Activated CD4-positive, CD25-positive, alpha-beta regulatory T cell treated with anti-CD3 and anti-CD28 coated beads, Interleukin-2, amount 50 U/mL, for 72 hours (primary cell): ENCODE measurements at regions not wholly inside any gene's neighbourhood (a gene's known extent, or its start where the extent isn't known, plus 50 kb on each side); places are given as distances from the start of the nearest gene placed in this dataset.
"Not testable (repeated sequence)": the region's sequence is repeated elsewhere in the genome, so short reads cannot be mapped to it uniquely, and the experiment has no call there.

Experiments
- DNase-seq: peaks from one replicate; pipeline ENCODE4 v3.0.0; 2021

DNA sequence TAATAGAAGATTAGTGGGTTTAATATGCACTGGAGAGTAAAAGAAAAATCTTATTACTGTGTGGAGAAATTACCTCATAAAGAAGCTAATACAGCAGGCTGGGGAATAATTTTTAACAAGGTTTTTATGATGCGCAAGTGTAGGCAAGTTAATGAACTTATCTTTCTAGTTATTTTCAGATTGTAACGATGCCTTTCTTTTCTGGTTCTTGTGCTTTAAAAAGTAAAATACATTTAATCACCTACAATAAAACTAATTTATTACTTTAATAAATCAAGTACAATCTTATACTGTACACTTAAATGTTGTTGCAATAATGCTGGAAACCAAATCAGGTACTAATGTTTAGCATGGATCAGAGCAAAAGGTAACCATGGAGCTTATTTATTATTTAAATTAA, 266.6 kb downstream of the ZIC1 start:
- DNase-seq, result no peak

DNA sequence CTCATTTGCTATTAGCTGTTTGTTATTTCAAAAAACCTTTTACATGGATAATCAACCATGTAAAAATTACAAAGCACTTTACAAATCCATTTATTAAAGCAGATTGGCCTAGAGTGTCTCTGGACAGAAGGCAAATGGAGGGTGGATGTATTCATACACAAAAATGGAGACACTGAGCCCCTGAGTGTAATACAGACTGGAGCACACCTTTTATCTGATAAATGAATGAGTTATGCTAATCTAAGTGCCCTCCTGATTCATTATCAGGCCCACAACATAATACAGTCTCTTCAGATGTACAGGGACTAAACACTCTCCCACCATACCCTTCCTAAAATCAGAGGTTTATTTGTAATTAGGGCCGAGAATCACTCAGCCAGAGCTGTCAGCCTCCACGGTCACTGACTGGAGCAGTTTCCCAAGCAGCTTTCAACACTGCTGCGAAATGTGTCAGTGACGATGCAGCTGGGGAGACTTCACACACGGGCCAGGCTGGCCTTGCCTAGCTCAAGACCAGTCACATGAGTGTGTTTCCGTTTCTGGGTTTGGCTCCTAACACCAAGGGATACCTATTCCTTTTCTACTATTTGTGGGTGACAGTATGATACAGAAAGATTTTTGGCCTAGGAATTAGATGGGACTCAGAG, 271.8 kb downstream of the ZIC1 start:
- DNase-seq, result no peak

DNA sequence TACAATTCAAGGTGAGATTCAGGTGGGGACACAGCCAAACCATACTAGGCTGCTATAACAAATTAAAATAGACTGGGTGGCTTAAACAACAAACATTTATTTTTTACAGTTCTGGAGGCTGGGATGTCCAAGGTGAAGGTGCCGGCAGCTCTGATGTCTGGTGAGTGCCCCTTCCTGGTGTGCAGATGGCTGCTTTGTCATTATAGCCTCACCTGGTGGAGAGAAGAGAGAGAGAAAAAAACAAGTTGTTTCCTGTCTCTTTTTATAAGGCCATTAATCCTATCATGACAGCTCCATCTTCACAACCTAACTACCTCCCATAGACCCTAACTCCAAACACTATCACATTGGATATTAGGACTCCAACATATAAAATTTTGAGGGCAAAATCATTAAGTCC, 279.7 kb downstream of the ZIC1 start:
- no peak for DNase-seq

DNA sequence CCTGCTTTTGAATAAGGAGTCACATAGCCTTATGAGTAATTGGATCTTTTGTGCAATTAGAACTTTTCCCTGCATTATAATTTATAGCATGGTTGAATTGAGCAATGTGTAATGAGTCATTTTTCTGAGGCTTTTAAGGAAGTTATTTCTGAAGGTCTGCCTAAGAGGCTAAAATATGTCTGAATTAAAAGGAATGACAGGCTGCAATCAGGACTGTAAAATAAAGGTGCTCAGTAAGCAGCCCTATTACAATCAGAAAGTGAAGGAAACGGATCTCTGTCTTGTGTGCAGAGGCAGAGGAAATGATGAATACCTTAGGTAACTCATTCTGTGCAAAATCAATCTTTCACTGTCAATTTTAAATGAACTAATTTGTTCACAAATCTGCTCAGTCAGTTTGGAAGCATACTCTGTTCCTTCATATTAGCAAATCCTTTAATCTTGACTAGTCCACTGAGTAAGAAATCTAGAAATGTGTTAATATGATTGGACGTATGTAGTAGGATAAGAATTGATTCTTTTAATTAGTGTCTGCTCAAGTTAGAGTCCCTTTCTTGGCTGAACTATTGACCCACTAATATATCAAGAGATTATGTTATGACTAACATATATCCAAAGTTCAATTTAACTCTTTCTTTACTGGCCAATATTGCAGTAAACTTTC, 290.1 kb downstream of the ZIC1 start:
- no peak for DNase-seq

DNA sequence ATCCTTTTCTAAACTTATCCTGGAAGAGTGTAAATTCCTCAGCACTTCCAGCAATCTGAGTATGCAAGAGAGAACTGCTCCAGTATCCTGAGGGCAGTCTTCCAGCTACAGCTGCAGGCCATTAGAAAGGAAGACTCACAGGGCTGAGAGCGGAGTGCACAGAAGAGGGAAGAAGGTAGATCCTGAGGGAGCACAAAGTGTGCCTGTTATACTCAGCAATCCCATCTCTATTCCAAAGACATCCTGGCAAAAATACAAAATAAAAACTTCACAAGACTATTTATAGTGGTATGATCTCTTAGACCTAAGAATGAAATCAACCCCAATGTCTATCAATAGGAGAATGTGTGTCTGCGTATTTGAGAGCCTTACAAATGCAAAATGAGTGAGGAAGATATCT, 292.0 kb downstream of the ZIC1 start:
- no peak for DNase-seq

DNA sequence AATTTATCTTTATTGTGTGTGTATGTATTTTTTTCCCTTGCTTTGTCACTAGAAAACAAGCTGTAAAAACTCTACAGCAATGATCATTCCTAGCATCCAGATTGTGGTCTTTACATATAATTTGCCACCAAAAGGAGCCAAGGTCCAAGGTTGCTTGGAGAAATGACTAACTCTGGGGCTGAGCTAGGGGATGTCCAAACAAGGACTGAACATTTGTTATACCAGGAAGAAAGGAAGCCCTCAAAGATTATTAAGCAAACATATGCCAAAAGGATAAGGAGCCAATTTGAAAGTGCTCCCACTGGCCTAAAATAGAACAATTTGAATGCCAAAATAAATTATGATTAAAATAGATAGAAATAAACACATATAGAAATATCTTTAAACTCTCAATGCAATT, 293.3 kb downstream of the ZIC1 start:
- DNase-seq, result no peak

DNA sequence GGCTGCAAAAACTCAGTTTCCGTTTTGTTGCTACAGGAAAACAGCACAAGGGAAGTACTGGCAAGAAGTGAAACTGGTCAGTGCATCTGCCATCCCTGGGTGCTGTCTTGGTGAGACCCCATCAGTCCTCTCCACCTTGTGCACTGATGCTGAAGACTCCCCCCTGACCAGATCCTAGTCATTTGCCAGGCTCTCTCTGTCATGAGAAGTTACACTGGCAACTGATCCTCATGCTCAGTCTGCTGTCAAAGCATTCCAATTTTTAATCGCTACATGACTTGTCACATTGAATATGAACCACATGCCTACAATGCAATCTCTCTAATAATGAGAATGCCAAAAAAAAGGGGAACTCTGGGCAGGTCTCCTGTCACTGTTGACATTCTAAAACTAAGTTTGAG, 296.5 kb downstream of the ZIC1 start:
- no peak for DNase-seq

DNA sequence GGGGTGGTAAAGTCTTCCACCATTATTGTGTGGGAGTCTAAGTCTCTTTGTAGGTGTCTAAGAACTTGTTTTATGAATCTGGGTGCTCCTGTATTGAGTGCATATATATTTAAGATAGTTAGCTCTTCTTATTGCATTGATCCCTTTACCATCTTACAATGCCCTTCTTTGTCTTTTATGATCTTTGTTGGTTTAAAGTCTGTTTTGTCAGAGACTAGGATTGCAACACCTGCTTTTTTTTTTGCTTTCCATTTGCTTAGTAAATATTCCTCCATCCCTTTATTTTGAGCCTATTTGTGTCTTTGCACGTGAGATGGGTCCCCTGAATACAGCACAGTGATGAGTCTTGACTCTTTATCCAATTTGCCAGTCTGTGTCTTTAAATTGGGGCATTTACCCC, 301.6 kb downstream of the ZIC1 start:
- DNase-seq, result not testable (repeated sequence)

DNA sequence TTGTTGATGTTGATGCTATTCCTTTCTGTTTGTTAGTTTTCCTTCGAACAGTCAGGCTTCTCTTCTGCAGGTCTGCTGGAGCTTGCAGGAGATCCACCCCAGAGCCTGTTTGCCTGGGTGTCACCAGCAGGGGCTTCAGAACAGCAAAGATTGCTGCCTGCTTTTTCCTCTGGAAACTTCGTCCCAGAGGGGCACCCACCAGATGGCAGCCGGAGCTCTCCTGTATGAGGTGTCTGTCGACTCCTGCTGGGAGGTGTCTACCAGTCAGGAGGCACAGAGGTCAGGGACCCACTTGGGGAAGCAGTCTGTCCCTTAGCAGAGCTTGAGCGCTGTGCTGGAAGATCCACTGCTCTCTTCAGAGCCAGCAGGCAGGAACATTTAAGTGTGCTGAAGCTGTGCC, 303.2 kb downstream of the ZIC1 start:
- no peak for DNase-seq

DNA sequence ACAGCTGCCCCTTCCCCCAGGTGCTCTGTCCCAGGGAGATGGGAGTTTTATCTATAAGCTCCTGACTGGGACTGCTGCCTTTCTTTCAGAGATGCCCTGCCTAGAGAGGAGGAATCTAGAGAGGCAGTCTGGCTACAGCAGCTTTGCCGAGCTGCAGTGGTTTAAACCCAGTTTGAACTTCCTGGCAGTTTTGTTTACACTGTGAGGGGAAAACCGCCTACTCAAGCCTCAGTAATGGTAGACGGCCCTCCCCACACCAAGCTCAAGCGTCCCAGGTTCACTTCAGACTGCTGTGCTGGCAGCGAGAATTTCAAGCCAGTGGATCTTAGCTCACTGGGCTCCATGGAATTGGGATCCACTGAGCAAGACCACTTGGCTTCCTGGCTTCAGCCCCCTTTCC, 303.6 kb downstream of the ZIC1 start:
- DNase-seq, result not testable (repeated sequence)

DNA sequence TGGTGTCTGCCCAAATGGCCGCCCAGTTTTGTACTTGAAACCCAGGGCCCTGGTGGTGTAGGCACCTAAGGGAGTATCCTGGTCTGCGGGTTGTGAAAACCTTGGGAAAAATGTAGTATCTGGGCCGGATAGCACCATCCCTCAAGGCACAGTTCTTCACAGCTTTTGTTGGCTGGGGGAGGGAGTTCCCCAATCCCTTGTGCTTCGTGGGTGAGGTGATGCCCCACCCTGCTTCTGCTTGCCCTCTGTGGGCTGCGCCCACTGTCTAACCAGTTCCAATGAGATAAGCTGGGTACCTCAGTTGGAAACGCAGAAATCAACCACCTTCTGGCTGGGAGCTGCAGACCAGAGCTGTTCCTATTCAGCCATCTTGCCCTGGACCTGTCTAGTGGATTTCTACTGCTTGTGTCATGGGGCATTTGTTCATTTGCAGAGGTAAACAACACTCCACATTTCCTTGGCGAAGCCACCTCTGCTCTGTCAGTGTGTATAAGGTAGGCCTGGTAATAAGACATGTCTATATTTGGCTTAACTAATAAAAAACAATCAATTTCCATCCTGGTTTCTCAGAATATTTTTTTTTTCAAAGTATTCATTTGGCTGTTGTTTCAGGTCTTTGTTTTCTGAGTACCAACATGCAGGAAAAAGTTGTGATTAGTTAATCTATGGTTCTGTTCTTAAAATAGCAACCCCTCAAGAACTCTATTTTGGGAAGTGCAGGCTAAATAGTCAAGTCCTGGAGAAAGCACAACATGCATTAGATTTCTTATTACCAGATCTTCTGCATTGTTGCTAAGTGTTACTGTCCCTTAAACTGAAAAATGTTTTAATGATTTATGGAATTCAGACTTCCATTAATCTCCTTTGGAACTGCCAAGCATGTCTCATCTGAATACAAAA, 304.3 kb downstream of the ZIC1 start:
- DNase-seq, result no peak

DNA sequence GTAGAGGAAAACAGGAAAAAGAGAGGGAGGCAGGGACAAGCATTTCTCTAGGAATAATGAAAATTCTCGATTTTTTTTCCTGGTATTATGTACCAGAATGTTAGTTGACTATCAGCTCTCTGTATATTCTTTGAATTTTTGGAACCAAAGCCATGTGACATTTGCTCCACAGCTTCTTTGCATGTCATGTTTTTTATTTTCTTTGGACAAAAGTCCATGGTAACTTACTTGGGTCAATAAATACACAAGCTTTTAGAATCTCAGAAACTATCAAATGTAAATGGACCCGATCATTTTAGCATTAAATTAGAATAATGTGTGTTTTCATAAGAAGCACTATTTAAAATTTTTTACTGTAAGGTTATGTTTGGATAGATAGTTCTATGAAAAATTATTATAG, 320.5 kb downstream of the ZIC1 start:
- no peak for DNase-seq

DNA sequence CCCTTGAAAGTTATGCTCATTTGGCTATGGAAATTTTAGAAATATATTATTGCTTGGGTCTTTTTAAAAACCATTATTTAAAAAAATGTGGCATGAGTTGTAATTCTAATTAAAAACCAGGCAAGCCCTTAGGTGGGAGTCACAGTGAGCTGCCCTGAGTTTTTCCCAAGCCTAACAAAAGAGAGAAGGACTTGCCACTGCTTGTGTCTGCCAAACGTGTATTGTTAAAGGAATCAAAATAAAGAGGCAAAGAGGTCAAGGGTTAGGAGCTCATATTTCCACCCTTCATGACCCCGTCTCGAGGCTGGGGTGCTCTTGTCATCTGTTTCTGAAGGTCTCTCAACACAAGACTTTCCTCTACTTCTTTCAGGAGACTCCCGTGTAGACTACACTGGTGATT, 321.1 kb downstream of the ZIC1 start:
- no peak for DNase-seq

DNA sequence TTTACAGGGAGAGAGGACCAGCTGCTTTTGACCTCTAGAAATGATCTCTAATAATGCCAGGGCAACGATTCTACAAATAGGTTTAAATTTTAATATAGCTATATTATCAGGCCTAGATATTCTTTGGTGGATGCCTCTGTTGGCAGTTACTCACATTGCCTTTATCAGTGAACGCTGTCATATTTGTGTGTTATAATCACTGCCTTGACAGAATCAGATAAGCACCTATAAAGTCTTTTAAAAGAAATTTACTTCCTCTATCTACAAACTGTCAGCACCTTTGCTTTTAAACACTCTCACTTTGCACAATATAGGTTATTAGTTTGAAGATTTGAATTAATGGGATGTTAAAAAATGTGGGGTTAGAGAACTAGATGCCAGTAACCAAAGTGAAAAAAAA, 324.1 kb downstream of the ZIC1 start:
- DNase-seq, result no peak

DNA sequence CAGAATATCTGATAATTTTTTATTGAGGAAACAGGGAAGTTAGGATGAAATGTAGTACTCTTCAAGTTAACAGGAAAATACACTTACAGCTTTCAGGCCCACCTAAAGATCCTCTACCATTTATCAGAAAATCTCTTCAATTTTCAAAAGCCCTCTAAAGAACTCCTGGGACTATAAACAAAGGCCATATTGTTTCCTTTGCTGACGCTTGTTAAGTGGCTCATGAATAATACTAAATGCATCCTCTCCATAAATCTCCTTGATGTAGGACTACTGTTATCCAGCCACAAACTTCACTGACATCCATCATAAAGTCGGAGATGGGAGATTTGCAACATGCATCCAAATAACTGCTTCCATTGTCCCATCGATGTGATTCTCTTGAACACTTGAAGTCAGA, 326.5 kb downstream of the ZIC1 start:
- DNase-seq, result no peak

DNA sequence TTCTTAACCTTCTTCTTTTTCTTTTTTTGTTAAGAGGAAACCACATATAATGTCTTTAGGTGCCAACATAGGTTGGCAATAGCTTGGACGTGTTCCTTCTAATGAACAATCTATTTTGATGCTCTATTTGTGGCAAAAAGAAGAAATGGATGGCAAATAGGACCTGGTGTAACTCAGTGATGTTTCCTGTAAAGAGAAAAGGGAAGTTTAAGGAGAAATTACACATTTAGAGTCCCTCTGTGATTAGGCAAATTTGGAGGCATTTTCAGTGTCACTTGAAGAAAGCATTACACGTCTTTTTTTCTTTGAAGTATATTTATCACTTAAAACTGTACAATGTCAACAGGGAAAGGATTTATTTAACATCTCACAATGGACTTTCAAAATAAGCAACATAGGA, 327.1 kb downstream of the ZIC1 start:
- DNase-seq, result no peak

DNA sequence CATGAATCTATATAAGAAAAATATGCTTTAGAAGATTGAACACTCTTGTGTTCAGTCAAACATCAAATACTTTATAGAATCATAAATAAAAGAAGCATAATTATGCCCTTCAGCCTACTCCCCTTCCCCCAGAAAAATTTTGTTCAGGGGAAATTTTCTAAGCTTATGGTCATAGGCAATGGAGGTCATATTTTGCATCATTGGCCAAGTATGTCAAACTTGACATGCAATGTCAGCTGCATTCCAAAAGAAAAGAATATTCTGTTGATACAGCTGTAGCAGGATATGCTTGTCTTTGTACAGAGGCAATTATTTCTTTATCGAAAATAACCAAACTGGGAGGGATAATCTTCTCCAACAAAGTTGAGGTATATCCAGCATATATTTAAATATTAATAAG, 328.2 kb downstream of the ZIC1 start:
- DNase-seq, result no peak

DNA sequence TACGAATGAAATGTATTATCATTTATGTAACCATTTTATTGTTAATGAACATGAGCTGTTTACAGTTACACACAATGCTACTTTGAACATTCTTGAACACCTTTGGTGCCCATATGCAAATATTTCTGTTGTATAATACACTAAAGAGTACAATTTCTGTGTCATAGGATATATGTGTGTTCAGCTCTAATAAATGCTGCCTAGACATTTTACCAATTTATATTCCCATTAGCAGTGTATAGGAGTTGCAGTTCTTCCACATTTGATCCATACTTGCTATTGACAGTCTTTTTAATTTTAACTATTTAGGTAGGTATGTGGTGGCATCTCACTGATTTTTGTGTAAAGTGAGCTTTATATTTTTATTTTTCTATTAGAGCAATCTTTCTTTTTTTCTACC, 331.8 kb downstream of the ZIC1 start:
- no peak for DNase-seq

DNA sequence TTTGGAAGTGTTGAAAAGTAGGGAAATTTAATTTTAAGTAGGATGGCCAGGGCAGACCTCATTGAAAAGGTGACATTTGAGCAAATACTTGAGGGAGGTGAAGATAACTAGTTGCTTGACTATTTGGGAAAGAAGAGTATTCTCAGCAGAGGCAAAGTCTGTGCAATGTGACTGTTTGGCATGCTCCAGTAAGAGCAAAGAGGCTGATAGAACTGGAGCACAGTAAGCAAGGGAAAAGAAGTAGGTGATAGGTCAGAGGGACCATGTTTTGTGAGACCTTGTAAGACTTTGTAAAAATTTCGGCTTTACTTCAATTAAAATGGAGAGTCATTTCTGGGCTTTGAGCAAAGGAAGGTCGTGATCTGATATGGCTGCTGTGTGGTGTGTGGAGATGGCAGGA, 335.8 kb downstream of the ZIC1 start:
- no peak for DNase-seq

DNA sequence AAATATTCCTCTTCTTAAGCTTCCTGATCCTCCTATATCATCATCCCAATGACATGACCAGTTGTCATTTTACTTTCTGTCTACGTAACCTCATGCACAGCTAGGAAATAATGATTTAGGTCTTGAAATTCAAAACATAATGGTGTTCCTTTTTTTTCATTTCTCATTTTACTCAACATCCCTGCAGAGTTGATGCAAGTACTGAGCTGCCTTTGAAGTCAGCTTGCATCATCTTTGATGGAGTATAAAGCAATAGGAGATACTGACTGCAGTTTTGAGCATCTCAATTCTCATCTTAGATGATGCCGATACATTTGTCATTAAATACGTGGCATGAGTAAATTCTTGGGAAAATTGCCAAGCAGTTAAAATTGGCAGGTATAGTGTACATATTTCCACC, 346.1 kb downstream of the ZIC1 start:
- DNase-seq, result no peak

DNA sequence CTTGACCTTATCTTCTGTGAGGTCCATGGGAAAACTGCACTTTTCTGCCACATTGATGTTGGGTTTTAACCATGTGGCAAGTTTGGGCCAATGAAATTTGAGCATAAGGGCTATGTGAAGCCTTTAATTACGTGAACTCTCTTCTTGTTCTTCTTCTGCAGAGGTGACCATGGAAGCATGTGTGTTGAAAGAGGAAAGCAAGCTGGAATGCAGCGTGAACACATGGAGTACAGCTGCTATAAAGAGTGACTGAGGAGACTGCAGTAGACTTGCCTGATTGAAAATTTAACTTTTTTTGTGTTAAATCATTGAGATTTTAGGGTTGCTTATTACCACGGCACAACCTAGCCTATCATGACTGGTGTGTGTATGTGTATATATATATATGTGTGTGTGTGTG, 347.3 kb downstream of the ZIC1 start:
- no peak for DNase-seq

DNA sequence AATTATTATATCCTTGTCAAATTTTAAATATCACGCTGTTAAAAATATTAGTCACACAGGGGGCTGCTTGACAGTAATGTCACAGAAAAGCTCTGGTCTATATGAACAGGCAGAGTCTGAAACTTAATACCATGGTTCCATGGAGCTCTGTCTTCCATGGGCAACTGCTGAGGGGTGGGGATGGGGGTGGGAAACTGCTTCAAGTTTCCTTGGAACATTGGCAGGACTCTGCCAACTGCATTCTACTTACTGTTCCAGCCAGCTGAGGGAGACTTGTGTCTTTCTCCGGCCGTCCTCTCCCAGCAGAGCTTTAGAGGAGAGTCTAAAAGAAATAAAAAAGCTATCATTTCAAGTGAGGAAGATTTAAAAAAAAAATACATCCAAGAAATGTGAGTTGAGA, 348.7 kb downstream of the ZIC1 start:
- no peak for DNase-seq

DNA sequence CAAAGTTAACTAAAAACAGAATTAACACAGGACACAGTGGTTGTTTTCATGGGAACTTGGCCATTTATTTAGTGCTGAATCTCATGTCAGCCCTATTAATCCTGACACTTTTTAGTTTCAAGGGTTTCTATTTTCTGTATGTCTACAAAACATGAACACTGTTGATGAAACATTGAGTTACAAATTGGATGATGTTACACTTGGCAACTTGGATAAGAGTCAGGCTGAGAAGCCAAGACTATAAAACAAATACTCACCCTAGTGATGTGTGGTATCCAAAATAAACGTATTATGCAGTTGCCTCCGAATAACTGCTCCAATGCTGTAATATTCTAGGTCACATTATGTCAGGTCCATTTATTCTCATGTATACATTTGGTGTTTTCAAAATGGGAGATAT, 349.6 kb downstream of the ZIC1 start:
- DNase-seq, result no peak

DNA sequence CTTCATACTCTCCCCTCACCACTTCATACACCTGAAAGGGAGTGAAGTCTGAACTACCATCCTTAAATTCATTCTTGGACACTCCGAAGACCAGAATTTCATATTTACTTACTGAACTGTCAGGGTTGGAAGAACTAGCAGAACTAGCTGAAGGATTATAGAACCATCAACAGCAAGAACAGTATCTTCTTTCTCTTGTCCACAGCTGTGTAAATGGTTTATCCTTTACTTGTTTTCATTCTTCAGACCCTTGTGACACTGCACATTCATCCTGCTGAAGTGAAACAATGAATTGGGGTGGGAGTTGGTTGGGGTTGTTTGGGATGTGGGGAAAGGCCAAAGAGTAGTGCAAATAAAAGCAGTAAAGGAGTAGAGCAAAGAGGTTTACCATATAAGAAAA, 350.9 kb downstream of the ZIC1 start:
- no peak for DNase-seq
